ENCODE measurements at regions not wholly inside any gene's neighbourhood (a gene's known extent, or its start where the extent isn't known, plus 50 kb on each side); places are given as distances from the start of the nearest gene placed in this dataset.
A peak's percentile ranks its signal among the peaks of the same experiment; 100 is the strongest.

- no peak for DNase-seq
- Mint-ChIP-seq H3K27me3 (ENCODE audit: low read depth in 3 of 3) (peaks cover 0 to 9% (median 2%) of the 10 kb centered on the region in 3 donors), H3K4me3 (no peak overlapping the region), H3K36me3 (no peaks in the 10 kb centered on the region), H3K4me1 (peaks cover 33% of the 10 kb centered on the region), H3K9me3 (peaks cover 0 to 6% (median 2%) of the 10 kb centered on the region in 7 donors), H3K27ac (peak overlapping the region in 1 of 7 donors; percentile 79)
- no peak overlapping the region for H3K4me3 ChIP-seq (replicated peaks in 1 of 3; ENCODE audit: low read depth in 2 of 3, low read length in 3 of 3)
- no peaks in the 10 kb centered on the region for H3K9me3 ChIP-seq (replicated peaks in 1 of 2; ENCODE audit: control insufficient read depth in 1 of 2, insufficient read depth in 1 of 2, low read length in 2 of 2)
- H4K20me1 ChIP-seq (ENCODE audit: insufficient read depth, low read length) = no peaks in the 10 kb centered on the region
- H2AFZ ChIP-seq (ENCODE audit: insufficient read depth, low read depth, low read length, poor library complexity, severe bottlenecking) = peak overlapping the region; percentile 22
- H3K27me3 ChIP-seq (ENCODE audit: control insufficient read depth in 2 of 2, insufficient read depth in 2 of 2, low read length in 2 of 2) = no peaks in the 10 kb centered on the region
- intact Hi-C loops (cut with micrococcal nuclease) = no loop called here
- no peak overlapping the region for H3K9ac ChIP-seq (ENCODE audit: insufficient read depth, low read length, poor library complexity, severe bottlenecking)
- no peak for TF ChIP-seq CTCF (IDR thresholded peaks at IDR 0.05)
- peaks cover 25 to 32% of the 10 kb centered on the region in 2 donors for H3K4me1 ChIP-seq (ENCODE audit: control insufficient read depth in 1 of 2, insufficient read depth in 2 of 2, low read length in 2 of 2)
- no peaks in the 10 kb centered on the region for H3K79me2 ChIP-seq (ENCODE audit: insufficient read depth, low read length)
- no CpG with 5 or more reads among the region's 4 CpGs for WGBS (ENCODE audit: insufficient coverage)
- no peak overlapping the region for H3K27ac ChIP-seq (ENCODE audit: low read depth in 1 of 2, low read length in 2 of 2)
- no peak overlapping the region for H3K4me2 ChIP-seq (replicated peaks; ENCODE audit: extremely low read depth, low read length, poor library complexity, severe bottlenecking)
- no peaks in the 10 kb centered on the region for H3K36me3 ChIP-seq (replicated peaks in 1 of 2; ENCODE audit: control insufficient read depth in 1 of 2, insufficient read depth in 2 of 2, low read length in 2 of 2)
These were observed 172.8 kb upstream of the SPRED2 start for GRCh38 chr2:65605058-65605742.

DNA sequence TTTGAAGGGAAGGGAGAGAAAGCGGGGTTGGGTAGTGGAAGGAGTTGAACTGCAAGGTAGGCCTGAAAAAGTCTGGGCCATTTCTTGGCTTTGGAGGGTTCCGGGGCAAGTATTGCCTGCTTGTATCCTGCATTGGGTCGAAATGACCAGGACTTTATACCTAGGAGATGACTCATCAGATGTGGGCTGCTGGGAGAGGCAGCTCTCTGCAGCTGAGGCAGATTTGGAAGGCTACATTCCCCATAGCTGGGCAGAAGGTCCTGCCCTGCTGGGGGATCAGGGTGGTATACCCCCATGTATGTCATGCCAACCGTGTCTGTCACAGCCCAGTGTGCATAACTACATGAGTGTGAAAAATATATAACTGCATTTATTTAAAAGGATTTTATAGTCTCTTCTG, 171.8 kb upstream of the SPRED2 start:
- H3K4me2 ChIP-seq (replicated peaks; ENCODE audit: extremely low read depth, low read length, poor library complexity, severe bottlenecking) = no peak overlapping the region

More for the DNA sequence above, 171.8 kb upstream of the SPRED2 start:
- Histone ChIP-seq H3K4me1 (ENCODE audit: control insufficient read depth in 1 of 2, insufficient read depth in 2 of 2, low read length in 2 of 2) (peaks cover 25 to 32% of the 10 kb centered on the region in 2 donors), H3K9ac (ENCODE audit: insufficient read depth, low read length, poor library complexity, severe bottlenecking) (no peak overlapping the region), H3K79me2 (ENCODE audit: insufficient read depth, low read length) (no peaks in the 10 kb centered on the region), H3K27me3 (ENCODE audit: control insufficient read depth in 2 of 2, insufficient read depth in 2 of 2, low read length in 2 of 2) (no peaks in the 10 kb centered on the region), H3K36me3 (replicated peaks in 1 of 2; ENCODE audit: control insufficient read depth in 1 of 2, insufficient read depth in 2 of 2, low read length in 2 of 2) (no peaks in the 10 kb centered on the region), H3K9me3 (replicated peaks in 1 of 2; ENCODE audit: control insufficient read depth in 1 of 2, insufficient read depth in 1 of 2, low read length in 2 of 2) (no peaks in the 10 kb centered on the region), H2AFZ (ENCODE audit: insufficient read depth, low read depth, low read length, poor library complexity, severe bottlenecking) (no peak overlapping the region), H3K27ac (ENCODE audit: low read depth in 1 of 2, low read length in 2 of 2) (no peak overlapping the region), H4K20me1 (ENCODE audit: insufficient read depth, low read length) (no peaks in the 10 kb centered on the region), H3K4me3 (replicated peaks in 1 of 3; ENCODE audit: low read depth in 2 of 3, low read length in 3 of 3) (no peak overlapping the region)
- no peak for DNase-seq
- WGBS (ENCODE audit: insufficient coverage) = 100% methylated on average over 3 of the region's 4 CpGs
- Mint-ChIP-seq H3K36me3 (no peaks in the 10 kb centered on the region), H3K4me3 (no peak overlapping the region), H3K4me1 (peaks cover 33% of the 10 kb centered on the region), H3K9me3 (peaks cover 0 to 6% (median 2%) of the 10 kb centered on the region in 7 donors), H3K27me3 (ENCODE audit: low read depth in 3 of 3) (peaks cover 0 to 9% (median 2%) of the 10 kb centered on the region in 3 donors), H3K27ac (no peak overlapping the region)
- intact Hi-C loops (cut with micrococcal nuclease) = no loop called here
- TF ChIP-seq CTCF (IDR thresholded peaks at IDR 0.05) = no peak

Data from CD14-positive monocyte (primary cell).